HFFc6 (cell line): ENCODE measurements at regions not wholly inside any gene's neighbourhood (a gene's known extent, or its start where the extent isn't known, plus 50 kb on each side); places are given as distances from the start of the nearest gene placed in this dataset.

ENCODE experiments used
- DNase-seq: peaks from one replicate; pipeline ENCODE4 v3.0.0-alpha.2; 2018
- H3K27ac Mint-ChIP-seq: 2 replicates; pipeline ENCODE4 v1.8.0; 2020; ENCODE audit warnings: mild to moderate bottlenecking, mixed read lengths
- H3K27me3 Mint-ChIP-seq: 2 replicates; pipeline ENCODE4 v1.8.0; 2021; ENCODE audit warnings: mild to moderate bottlenecking, moderate library complexity, mixed read lengths; ENCODE audit not compliant: insufficient read depth
- H3K36me3 Mint-ChIP-seq: 2 replicates; pipeline ENCODE4 v1.8.0; 2021; ENCODE audit warnings: low read depth, mixed read lengths
- H3K4me1 Mint-ChIP-seq: 2 replicates; pipeline ENCODE4 v1.8.0; 2020; ENCODE audit warnings: low read depth, mixed read lengths
- H3K4me3 Mint-ChIP-seq: 2 replicates; pipeline ENCODE4 v1.8.0; 2020; ENCODE audit warnings: mild to moderate bottlenecking, moderate library complexity, mixed read lengths
- H3K9me3 Mint-ChIP-seq: 2 replicates; pipeline ENCODE4 v1.8.0; 2020; ENCODE audit warnings: mild to moderate bottlenecking, mixed read lengths
- TF ChIP-seq, protein P1 (sequence below): fragments of 200-600 bp; sonication (generic); IDR thresholded peaks from 2 replicates; pipeline ENCODE4 v1.5.0; 2021; ENCODE audit warnings: antibody characterized with exemption, mild to moderate bottlenecking

DNA sequence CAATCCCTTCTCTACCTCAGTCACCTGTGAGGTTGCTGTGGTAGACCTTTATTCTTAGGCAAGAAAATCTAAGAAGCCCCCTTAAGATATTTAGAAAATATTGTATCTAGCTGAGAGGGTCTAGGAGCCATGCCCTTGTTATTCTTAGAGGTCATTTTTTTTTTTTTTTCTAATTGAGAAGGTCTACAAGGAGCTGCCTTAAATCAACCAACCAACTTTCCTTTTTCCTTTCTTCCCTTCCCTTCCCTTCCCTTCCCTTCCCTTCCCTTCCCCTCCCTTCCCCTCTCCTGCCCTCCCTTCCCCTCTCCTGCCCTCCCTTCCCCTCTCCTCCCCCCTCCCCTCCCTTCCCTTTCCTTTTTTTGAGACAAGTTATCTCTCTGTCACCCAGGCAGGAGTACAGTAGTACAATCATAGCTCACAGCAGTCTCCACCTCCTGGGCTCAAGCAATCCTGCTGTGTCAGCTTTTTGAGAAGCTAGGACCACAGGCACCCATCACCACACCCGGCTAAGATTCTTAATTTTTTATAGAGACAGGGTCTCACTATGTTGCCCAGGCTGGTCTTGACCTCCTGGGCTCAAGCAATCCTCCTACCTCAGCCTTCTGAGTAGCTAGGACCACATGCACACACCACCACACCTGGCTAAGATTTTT lies 668.4 kb upstream of the FBXO33 start:
- Mint-ChIP-seq H3K9me3 (peaks cover 38% of the 10 kb centered on the region), H3K36me3 (no peaks in the 10 kb centered on the region), H3K27me3 (no peaks in the 10 kb centered on the region), H3K4me3 (no peak overlapping the region), H3K4me1 (no peaks in the 10 kb centered on the region), H3K27ac (no peak overlapping the region)
- TF ChIP-seq, protein P1, sequence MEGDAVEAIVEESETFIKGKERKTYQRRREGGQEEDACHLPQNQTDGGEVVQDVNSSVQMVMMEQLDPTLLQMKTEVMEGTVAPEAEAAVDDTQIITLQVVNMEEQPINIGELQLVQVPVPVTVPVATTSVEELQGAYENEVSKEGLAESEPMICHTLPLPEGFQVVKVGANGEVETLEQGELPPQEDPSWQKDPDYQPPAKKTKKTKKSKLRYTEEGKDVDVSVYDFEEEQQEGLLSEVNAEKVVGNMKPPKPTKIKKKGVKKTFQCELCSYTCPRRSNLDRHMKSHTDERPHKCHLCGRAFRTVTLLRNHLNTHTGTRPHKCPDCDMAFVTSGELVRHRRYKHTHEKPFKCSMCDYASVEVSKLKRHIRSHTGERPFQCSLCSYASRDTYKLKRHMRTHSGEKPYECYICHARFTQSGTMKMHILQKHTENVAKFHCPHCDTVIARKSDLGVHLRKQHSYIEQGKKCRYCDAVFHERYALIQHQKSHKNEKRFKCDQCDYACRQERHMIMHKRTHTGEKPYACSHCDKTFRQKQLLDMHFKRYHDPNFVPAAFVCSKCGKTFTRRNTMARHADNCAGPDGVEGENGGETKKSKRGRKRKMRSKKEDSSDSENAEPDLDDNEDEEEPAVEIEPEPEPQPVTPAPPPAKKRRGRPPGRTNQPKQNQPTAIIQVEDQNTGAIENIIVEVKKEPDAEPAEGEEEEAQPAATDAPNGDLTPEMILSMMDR: no peak
- no peak for DNase-seq

GRCh38 chr14:40099316-40099715 lies 667.1 kb upstream of the FBXO33 start:
- peaks cover 26% of the 10 kb centered on the region for H3K9me3 Mint-ChIP-seq
- no peak for DNase-seq
- no peaks in the 10 kb centered on the region for H3K36me3 Mint-ChIP-seq
- H3K4me1 Mint-ChIP-seq: no peaks in the 10 kb centered on the region
- TF ChIP-seq, protein P1: no peak
- no peaks in the 10 kb centered on the region for H3K27me3 Mint-ChIP-seq
- H3K4me3 Mint-ChIP-seq: no peak overlapping the region
- H3K27ac Mint-ChIP-seq: no peak overlapping the region

DNA sequence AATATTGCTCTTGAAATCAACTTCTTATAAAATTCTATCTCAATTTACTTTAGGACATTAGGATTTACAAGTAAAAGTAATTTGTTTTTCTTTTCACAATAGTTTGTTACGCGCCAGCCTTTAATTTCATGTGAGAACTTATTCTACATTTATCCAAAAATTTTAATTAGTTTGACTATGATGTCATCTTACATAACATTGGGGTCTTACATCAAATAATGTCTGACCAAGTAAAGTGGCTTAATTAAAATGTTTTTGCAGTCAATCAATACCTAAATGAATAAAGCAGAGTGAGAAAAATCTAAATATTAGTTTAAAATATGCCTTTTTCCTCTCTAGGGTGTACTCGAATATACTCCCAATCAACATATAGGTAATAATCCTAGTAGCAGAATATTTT lies 666.2 kb upstream of the FBXO33 start:
- Mint-ChIP-seq H3K9me3 (peaks cover 24% of the 10 kb centered on the region), H3K27ac (no peak overlapping the region), H3K4me1 (no peaks in the 10 kb centered on the region), H3K27me3 (no peaks in the 10 kb centered on the region), H3K36me3 (no peaks in the 10 kb centered on the region), H3K4me3 (no peak overlapping the region)
- no peak for DNase-seq
- TF ChIP-seq, protein P1: no peak

DNA sequence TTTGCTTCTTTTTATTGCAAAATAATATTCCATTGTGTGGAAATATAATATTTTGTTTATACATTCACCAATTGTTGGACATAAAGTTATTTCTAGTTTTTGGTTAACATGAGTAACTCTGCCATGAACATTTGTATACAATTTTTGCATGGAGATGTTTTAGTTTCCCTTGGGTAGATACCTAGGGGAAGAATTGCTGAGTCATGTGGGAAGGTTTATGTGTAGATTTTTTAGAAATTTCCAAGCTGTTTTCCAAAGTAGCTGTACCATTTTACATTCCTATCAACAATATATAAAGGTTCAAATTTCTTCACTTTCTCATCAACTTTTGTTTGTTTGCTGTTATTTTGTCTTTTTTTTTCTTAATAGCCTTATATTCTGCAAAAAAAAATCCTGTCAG lies 664.7 kb upstream of the FBXO33 start:
- no peak overlapping the region for H3K27ac Mint-ChIP-seq
- DNase-seq: no peak
- H3K4me1 Mint-ChIP-seq: no peaks in the 10 kb centered on the region
- peaks cover 36% of the 10 kb centered on the region for H3K9me3 Mint-ChIP-seq
- no peaks in the 10 kb centered on the region for H3K27me3 Mint-ChIP-seq
- H3K36me3 Mint-ChIP-seq: no peaks in the 10 kb centered on the region
- TF ChIP-seq, protein P1: no peak
- no peak overlapping the region for H3K4me3 Mint-ChIP-seq

- H3K27ac Mint-ChIP-seq: no peak overlapping the region
- H3K36me3 Mint-ChIP-seq: no peaks in the 10 kb centered on the region
- H3K27me3 Mint-ChIP-seq: no peaks in the 10 kb centered on the region
- no peak overlapping the region for H3K4me3 Mint-ChIP-seq
- TF ChIP-seq, protein P1: no peak
- no peak for DNase-seq
- no peaks in the 10 kb centered on the region for H3K4me1 Mint-ChIP-seq
- H3K9me3 Mint-ChIP-seq: peaks cover 46% of the 10 kb centered on the region
These were observed 661.6 kb upstream of the FBXO33 start for GRCh38 chr14:40093800-40094199.
